ENCODE measurements at regions not wholly inside any gene's neighbourhood (a gene's known extent, or its start where the extent isn't known, plus 50 kb on each side); places are given as distances from the start of the nearest gene placed in this dataset.

GRCh38 chr6:27066802-27067201 lies 180.7 kb upstream of the PRSS16 start:
- TF ChIP-seq CTCF (IDR thresholded peaks at IDR 0.05), result no peak
- TF ChIP-seq FOXJ3 (CRISPR knock-in tag; IDR thresholded peaks at IDR 0.05; ENCODE audit: borderline replicate concordance), result no peak
- no peak for TF ChIP-seq PREB (CRISPR knock-in tag; IDR thresholded peaks at IDR 0.05; ENCODE audit: borderline replicate concordance)

Data from WTC11 (cell line).